GM18498 (cell line): ENCODE measurements at regions not wholly inside any gene's neighbourhood (a gene's known extent, or its start where the extent isn't known, plus 50 kb on each side); places are given as distances from the start of the nearest gene placed in this dataset.

Experiments
- ATAC-seq: cut with Tn5 transposase; IDR thresholded peaks from one replicate; pipeline ENCODE4 v1.9.1; 2021; ENCODE audit warnings: mild to moderate bottlenecking, moderate library complexity; ENCODE audit not compliant: unreplicated experiment

DNA sequence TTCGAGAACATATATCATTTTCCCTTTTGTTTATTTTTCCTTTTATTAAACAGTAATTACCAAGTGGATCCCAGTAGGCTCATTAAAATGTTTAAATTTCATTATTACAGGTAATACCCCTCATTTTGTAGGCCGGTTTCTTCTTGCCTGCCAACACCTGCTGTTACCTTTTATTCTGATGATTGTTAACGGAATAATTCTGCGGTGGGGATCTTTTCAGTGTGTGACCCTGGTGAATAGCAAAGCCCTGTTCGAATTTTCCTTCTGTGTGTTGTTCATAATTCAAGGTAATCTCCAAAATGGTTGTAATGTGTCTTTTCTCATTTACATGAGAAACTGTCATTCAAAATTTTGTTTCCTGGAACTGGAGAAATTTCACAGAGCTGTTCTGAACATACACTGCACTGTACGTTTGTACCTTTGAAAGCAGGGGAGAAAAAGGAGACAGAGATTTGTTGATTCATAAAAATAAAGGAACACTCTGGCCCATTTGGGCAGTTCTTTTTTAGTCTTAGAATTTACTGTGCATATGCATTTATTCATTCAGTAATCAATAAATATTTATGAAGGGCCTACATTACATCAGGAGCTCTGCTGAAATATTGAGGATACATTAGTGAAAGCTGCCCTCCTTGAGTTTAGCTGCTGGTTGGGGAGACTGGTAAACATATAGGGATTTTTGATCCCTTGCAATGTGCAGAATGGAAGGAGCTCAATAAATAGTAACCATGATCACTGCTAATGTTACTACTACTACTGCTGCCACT lies 502.0 kb downstream of the QKI start:
- ATAC-seq, result no peak

DNA sequence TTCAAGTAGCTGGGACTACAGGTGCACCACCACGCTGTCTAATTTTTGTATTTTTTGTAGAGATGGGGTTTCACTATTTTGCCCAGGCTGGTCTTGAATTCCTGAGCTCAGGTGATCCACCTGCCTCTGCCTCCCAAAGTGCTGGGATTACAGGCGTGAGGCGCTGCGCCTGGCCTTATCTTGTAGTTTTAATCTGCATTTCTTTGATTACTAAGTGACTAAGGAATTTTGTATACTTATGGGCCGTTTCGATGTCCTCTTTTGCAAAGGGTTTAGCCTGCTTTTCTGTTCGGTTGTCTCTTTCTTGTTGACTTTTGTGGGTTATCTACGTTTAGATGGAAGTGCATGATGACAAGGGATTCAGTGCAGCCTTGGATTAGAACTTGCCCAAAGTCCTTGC lies 500.6 kb downstream of the QKI start:
- no peak for ATAC-seq

- no peak for ATAC-seq
Measured at GRCh38 chr6:163913045-163913444, 498.5 kb downstream of the QKI start.

DNA sequence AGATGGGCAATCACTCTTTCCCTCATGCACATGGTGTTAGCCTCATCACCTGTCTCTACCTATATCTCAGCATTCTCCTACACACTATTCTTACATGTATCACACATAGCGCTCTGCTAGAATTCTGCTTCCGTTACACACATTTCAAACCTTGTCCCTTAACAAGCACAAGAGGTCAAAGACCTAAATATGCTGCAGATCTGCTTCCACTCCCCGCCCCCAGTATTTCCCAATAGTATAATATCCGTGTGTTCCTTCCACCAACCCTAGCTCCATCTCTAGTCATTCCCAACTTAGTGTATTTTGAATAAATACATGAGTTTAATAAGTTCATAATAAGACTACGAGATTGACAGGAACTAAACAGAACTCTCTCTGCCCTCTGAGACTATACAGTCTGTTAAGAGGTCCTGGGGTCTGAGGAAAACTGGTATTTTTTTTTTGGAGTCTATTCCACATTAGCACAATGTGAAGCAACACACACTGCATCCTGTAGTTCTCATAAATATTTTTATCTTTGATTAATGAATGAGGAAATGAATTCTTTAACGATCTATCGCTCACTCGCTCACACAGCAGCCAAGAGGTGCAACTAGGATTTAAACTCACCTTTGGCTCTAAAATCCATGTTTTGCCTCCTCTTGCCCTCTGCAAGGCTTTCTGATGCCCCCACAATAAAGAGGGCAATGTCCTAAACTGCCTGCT lies 491.6 kb downstream of the QKI start:
- no peak for ATAC-seq

DNA sequence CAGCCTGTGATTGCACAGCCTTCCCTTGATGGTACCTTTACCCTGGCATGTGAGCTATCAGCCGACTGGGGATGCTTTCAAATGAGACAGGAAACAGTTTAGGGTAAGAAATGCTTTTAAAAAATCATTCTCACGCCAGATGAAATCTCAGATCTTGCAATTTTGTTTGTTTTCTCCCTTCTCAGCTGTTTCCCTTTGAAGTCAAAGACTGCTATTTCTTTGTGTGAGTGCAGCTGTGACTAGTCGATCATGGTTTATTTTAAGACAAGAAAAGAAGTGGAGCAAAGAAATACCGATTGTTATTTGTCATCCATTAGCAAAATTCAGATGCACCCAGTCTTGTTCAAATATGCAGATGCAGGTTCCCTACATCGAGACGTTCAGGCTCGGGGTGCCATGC lies 489.7 kb downstream of the QKI start:
- ATAC-seq, result no peak

GRCh38 chr6:163903541-163903940 lies 489.0 kb downstream of the QKI start:
- no peak for ATAC-seq

GRCh38 chr6:163902993-163903392 lies 488.5 kb downstream of the QKI start:
- no peak for ATAC-seq

DNA sequence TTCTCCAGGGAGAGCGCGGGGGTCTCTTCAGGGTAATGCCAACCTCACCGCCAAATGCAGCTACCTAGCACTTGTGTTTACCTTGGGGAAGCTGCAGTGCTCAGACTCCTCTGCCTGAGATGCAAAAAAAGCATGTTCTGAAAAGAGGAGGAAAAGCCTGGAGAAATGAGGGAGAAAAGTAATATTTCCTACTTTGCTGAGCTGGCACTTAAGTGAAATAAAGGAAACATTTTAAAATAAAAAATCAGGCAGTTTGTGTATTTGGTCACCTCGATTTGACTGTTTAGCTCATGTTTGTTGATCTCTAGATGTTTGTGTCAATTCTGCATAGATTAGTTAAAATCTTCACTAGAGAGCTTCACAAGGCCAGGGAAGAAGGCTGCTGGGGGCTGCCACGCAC lies 487.2 kb downstream of the QKI start:
- no peak for ATAC-seq

- ATAC-seq, result no peak
Measured at GRCh38 chr6:163900570-163900969, 486.1 kb downstream of the QKI start.

GRCh38 chr6:163897669-163898068 lies 483.2 kb downstream of the QKI start:
- no peak for ATAC-seq

DNA sequence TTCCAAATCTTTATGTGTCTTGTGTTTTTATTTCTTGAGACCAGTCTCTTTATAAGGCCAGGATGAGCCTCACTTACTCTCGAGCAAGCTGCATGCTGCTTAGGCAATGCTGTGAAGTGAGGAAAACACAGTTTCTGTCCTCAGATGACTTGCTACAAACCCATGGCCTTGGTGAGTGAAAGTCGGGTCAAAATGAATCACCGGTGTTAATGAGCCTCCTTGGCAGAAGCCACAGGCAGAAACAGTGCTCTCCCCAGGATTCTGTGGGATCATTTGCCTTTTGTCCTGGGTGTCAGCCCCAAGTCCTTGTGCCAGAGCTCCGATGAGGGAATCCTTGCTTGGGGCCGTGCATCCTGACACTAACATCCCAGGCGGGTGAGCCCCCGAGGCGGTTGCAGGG lies 482.5 kb downstream of the QKI start:
- ATAC-seq, result no peak

GRCh38 chr6:163895162-163895561 lies 480.6 kb downstream of the QKI start:
- no peak for ATAC-seq

- no peak for ATAC-seq
Measured at GRCh38 chr6:163893609-163894189, 479.2 kb downstream of the QKI start.

DNA sequence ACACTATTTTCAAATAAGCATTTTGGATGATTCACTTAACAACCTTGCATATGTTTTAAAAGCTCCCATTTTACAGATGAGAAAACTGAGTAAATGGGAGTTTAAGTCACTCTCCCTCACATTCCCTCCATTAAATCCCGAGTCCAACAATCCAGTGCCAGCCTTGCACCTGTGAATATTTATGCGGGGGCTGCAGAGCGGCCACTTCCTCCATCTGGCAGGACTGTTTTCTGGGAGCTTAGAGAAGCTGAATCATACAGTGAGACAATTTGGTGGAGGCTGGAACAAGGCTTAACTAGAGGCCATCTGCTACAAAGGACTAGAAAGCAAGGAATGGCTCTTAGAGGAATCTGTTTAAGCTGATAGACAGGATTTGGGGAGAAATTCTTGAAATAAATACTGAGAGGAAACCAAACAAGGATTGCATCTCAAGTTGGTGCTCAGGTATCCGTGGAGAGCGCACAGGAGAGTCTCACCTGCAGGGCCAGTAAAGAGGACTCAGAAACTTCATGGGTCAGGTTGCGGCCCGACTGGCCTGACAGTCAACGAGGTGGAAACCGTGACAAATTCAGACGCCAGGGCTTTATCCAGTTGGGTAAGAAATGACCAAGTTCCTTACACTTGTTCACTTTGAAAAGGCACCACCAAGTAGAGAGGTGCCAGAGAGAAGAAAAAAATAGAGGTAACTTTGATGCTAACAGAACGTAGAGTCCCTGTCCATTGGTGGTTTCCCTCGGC lies 478.5 kb downstream of the QKI start:
- no peak for ATAC-seq

DNA sequence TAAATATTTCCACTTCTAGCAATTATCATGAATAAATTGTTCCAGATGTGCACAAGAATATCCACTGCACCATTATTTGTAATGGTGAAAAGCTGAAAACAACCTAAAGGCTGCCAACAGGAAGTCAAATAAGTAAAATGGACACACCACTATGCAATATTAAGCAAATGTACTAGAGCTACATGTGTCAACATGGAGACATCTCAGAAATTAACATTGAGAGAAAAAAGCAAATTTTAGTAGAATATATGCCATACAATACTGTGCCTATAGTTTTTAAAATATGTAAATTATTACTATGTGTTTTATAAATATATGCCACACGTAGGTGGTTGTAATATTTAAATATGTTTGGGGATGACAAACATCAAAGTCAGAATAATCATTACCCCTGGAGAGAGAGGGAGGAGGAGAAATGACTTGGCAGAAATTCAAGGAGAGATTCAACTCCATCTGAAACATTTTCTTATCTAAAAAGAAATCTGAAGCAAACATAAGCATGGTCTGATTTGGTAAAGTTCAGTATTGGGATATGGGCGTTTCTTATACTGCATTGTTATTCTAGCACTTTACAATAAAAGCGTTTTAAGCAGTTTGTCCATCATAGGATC lies 475.5 kb downstream of the QKI start:
- no peak for ATAC-seq

DNA sequence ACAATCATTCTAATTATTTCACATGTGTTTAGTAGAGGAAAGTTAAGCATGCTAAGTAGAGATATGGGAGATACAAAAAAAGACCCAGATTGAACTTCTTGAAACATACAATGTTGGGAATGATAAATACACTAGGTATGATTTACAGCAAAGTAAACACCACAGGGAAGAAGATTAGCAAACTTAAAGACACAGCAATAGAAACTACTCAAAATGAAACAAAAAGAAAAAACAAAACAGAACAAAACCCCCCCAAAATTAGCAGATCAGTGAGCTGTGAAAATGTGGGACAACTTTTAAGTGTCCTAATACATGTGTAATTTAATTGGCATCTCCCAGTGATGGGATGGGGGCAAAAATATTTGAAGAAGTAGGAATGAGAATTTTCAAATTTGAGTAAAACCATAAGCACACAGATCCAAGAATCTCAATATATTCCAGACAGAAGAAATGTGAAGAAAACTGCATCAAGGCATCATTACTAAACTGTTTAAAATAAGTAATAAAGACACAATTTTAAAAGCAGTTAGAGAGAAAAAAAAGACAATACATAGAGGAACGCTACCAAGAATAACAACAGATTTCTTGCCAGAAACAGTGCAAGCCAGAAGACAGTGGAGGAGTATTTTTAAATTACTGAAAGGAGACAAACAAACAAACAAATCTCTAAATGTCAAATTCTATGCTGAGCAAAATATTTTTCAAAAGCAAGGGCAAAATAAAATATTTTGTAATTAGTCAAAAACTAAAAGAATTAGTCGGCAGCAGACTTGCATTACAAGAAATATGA lies 473.7 kb downstream of the QKI start:
- ATAC-seq, result no peak

DNA sequence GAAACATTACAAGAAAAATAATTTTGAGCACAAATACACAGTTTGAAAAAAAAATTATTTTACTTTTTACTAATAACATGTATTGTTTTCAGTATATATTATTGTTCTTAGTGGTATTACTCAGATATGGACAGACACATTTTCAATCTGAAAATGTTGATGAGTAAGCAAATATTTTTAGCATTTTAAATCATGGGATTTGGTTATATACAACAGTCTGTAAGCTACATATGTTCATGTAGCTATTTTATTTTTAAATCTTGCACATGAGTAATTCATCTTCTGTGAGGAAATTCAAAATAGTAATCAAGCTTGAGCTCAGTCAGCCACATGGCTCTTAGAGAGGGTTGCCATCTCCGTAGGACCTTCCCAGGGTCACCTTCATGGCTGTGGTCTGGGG lies 471.9 kb downstream of the QKI start:
- ATAC-seq, result no peak

GRCh38 chr6:163883984-163884383 lies 469.5 kb downstream of the QKI start:
- no peak for ATAC-seq

DNA sequence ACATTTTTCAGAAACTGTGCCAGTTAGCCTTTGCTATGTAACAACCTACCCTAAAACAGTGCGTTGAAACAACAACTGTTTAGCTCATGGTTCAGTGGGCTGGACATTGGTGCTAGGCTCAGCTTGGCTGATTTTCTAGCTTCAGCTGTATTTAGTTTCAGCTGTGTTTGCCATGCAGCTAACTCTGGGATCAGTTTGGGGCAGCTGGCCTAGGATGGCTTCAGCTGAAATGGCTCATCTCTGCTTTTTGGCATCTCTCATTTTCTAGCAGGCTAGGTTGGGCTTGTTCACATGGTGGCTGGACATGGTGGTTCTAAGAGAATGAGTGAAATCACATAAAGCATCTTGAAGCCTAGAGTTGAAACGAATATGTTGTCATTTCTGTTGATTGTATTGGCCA lies 464.2 kb downstream of the QKI start:
- ATAC-seq, result no peak

- no peak for ATAC-seq
Measured at GRCh38 chr6:163877877-163878639, 463.5 kb downstream of the QKI start.
